ENCODE measurements at regions not wholly inside any gene's neighbourhood (a gene's known extent, or its start where the extent isn't known, plus 50 kb on each side); places are given as distances from the start of the nearest gene placed in this dataset.

GRCh38 chr13:105118426-105118985, 1417.0 kb downstream of the EFNB2 start:
- H3K27ac ChIP-seq: no peak overlapping the region
- no peaks in the 10 kb centered on the region for H3K27me3 ChIP-seq (ENCODE audit: insufficient read depth, low read depth, severe bottlenecking)
- no peaks in the 10 kb centered on the region for H3K36me3 ChIP-seq
- TF ChIP-seq CTCF (IDR thresholded peaks at IDR 0.05; ENCODE audit: low read depth, low read length): no peak
- DNase-seq: no peak
- H3K9me3 ChIP-seq (ENCODE audit: severe bottlenecking): no peaks in the 10 kb centered on the region
- H3K4me3 ChIP-seq (ENCODE audit: low read depth, low read length): no peak overlapping the region

- H3K27me3 ChIP-seq (ENCODE audit: insufficient read depth, low read depth, severe bottlenecking): no peaks in the 10 kb centered on the region
- no peak for DNase-seq
- H3K27ac ChIP-seq: no peak overlapping the region
- H3K9me3 ChIP-seq (ENCODE audit: severe bottlenecking): no peaks in the 10 kb centered on the region
- no peaks in the 10 kb centered on the region for H3K36me3 ChIP-seq
- no peak overlapping the region for H3K4me3 ChIP-seq (ENCODE audit: low read depth, low read length)
- TF ChIP-seq CTCF (IDR thresholded peaks at IDR 0.05; ENCODE audit: low read depth, low read length): no peak
Observed at GRCh38 chr13:105116966-105117365, 1418.5 kb downstream of the EFNB2 start.

GRCh38 chr13:105112561-105112960, 1422.9 kb downstream of the EFNB2 start:
- no peak overlapping the region for H3K27ac ChIP-seq
- H3K36me3 ChIP-seq: no peaks in the 10 kb centered on the region
- H3K4me3 ChIP-seq (ENCODE audit: low read depth, low read length): no peak overlapping the region
- H3K27me3 ChIP-seq (ENCODE audit: insufficient read depth, low read depth, severe bottlenecking): no peaks in the 10 kb centered on the region
- H3K9me3 ChIP-seq (ENCODE audit: severe bottlenecking): no peaks in the 10 kb centered on the region
- TF ChIP-seq CTCF (IDR thresholded peaks at IDR 0.05; ENCODE audit: low read depth, low read length): no peak
- no peak for DNase-seq

- no peak overlapping the region for H3K4me3 ChIP-seq (ENCODE audit: low read depth, low read length)
- TF ChIP-seq CTCF (IDR thresholded peaks at IDR 0.05; ENCODE audit: low read depth, low read length): no peak
- no peaks in the 10 kb centered on the region for H3K27me3 ChIP-seq (ENCODE audit: insufficient read depth, low read depth, severe bottlenecking)
- H3K36me3 ChIP-seq: no peaks in the 10 kb centered on the region
- no peak for DNase-seq
- no peaks in the 10 kb centered on the region for H3K9me3 ChIP-seq (ENCODE audit: severe bottlenecking)
- no peak overlapping the region for H3K27ac ChIP-seq
Observed at GRCh38 chr13:105107781-105108180, 1427.7 kb downstream of the EFNB2 start.

- H3K36me3 ChIP-seq: no peaks in the 10 kb centered on the region
- H3K27me3 ChIP-seq (ENCODE audit: insufficient read depth, low read depth, severe bottlenecking): no peaks in the 10 kb centered on the region
- no peak for TF ChIP-seq CTCF (IDR thresholded peaks at IDR 0.05; ENCODE audit: low read depth, low read length)
- H3K27ac ChIP-seq: no peak overlapping the region
- H3K9me3 ChIP-seq (ENCODE audit: severe bottlenecking): no peaks in the 10 kb centered on the region
- H3K4me3 ChIP-seq (ENCODE audit: low read depth, low read length): no peak overlapping the region
- DNase-seq: no peak
Observed at GRCh38 chr13:105105471-105105870, 1430.0 kb downstream of the EFNB2 start.

- no peak for DNase-seq
- TF ChIP-seq CTCF (IDR thresholded peaks at IDR 0.05; ENCODE audit: low read depth, low read length): no peak
- no peaks in the 10 kb centered on the region for H3K36me3 ChIP-seq
- no peaks in the 10 kb centered on the region for H3K9me3 ChIP-seq (ENCODE audit: severe bottlenecking)
- no peak overlapping the region for H3K27ac ChIP-seq
- no peak overlapping the region for H3K4me3 ChIP-seq (ENCODE audit: low read depth, low read length)
- no peaks in the 10 kb centered on the region for H3K27me3 ChIP-seq (ENCODE audit: insufficient read depth, low read depth, severe bottlenecking)
Observed at GRCh38 chr13:105097521-105097920, 1437.9 kb downstream of the EFNB2 start.
